ENCODE measurements at regions not wholly inside any gene's neighbourhood (a gene's known extent, or its start where the extent isn't known, plus 50 kb on each side); places are given as distances from the start of the nearest gene placed in this dataset.

- TF ChIP-seq CTCF (IDR thresholded peaks at IDR 0.05) (no peak), POLR2A (IDR thresholded peaks at IDR 0.05) (no peak), POLR2AphosphoS5 (IDR thresholded peaks at IDR 0.05) (no peak)
Observed at GRCh38 chr9:118009614-118010013, 305.4 kb downstream of the TLR4 start.
